ENCODE measurements at regions not wholly inside any gene's neighbourhood (a gene's known extent, or its start where the extent isn't known, plus 50 kb on each side); places are given as distances from the start of the nearest gene placed in this dataset.

DNA sequence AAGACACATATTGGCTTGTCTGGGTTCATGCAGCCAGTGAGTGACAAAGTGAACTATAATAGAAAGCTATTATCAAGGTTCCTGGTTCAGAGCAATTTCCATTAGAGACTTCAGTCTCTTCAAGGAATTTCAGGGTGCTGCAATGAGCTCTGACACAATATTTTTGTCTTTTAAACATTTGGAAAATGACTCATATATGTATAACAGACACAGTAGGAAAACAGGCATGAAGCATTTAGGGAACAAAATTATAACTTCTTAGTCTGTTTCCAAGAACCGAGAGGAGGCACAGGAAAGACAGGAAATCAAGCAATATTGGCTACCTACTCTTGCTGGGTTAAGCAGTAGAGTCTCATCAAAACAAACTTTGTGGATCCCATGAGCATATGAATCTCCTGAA, 170.4 kb downstream of the PTPRC start:
- H3K9me3 Mint-ChIP-seq, result peaks cover 7 to 23% of the 10 kb centered on the region in 2 donors
- no peak for ATAC-seq

DNA sequence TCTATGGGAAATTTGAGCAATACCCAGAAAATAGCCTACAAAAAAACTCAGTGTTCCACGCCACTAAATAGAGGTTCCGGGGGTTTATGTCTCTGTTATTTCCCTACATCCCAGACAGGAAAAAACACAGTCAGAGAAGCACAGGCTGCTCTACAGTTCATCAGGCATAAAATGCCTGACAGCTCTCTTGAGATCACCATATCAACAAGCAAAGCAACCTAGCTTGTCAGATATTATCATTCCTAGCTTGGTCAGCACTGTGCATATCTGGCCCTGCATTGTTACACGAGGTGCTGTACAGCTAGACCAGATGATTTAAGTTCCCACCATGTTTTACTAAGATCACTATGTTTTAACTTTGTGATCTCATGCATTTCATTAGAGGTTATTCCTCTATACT, 172.6 kb downstream of the PTPRC start:
- Mint-ChIP-seq H3K27ac (no peak overlapping the region), H3K36me3 (peaks cover 7 to 15% of the 10 kb centered on the region in 2 donors), H3K9me3 (peaks cover 17 to 33% of the 10 kb centered on the region in 2 donors)
- DNase-seq (ENCODE audit: low spot score in 2 of 2) (no peak), ATAC-seq (no peak)

More for the DNA sequence above, 170.4 kb downstream of the PTPRC start:
- DNase-seq (ENCODE audit: low spot score in 2 of 2), result no peak
- Mint-ChIP-seq H3K36me3 (peaks cover 0 to 8% of the 10 kb centered on the region in 2 donors), H3K27ac (no peak overlapping the region)

DNA sequence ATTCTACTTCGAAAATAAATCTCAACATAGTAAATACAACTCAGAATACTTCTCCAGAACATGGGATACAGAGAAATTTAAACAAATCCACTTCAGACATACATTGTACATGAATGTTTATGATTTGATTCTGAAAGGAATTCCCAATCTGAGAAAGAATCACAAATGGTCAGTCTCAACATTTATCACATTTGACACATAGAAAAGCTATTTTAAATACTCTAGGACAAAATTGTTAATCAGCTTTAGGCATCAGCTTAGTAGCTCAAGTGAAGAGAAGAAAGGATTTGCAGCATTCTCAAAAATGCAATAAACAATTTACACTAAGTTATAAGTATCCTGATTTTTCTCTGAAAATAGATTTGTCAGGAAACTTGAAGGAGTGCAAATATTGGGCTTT, 184.8 kb downstream of the PTPRC start:
- DNase-seq (ENCODE audit: low spot score in 2 of 2), result no peak

DNA sequence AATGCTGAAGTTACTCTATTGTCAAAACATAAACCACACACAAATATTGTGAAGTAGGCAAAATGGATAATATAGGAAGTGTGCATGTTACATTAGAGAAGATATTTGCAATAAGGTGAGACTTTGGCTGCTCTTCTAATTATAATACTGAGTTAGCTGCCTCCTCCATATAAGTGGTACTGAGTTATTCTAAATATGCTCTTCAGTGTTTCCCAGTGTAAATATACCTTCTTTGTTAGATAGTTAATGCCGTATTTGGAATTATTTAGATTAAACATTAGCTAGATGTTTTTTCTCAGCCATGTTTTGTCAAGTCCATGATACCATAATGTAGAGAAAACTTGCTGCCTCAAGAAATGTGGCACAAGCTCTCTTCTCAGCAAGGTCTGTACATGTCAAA, 186.4 kb downstream of the PTPRC start:
- H3K27ac Mint-ChIP-seq, result no peak overlapping the region
- H3K36me3 Mint-ChIP-seq, result no peaks in the 10 kb centered on the region
- DNase-seq (ENCODE audit: low spot score in 2 of 2) (no peak), ATAC-seq (no peak)
- H3K9me3 Mint-ChIP-seq, result no peaks in the 10 kb centered on the region

More for the DNA sequence above, 184.8 kb downstream of the PTPRC start:
- H3K27ac Mint-ChIP-seq, result no peak overlapping the region
- ATAC-seq, result no peak
- H3K9me3 Mint-ChIP-seq, result no peaks in the 10 kb centered on the region
- H3K36me3 Mint-ChIP-seq, result no peaks in the 10 kb centered on the region

DNA sequence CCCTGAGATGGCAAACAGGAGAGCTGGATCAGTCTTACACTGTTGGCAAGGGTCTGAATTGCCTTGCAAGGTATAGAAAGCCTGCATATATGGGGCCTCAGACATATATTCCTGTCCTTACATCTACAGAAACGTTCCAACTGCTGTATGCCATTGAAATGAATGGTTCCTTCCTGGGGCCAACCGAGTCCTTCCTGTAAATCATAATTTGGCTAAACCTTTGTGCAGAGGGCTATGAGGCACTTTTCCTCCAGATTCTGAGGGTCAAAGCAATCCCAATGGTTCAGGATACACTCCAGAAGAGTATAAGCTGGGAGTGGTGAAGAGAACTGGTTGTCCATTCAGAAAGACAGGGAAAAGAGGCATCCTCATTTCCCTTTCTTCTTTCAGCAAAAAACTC, 190.5 kb downstream of the PTPRC start:
- ATAC-seq, result no peak
- Mint-ChIP-seq H3K27ac (no peak overlapping the region), H3K36me3 (no peaks in the 10 kb centered on the region), H3K9me3 (no peaks in the 10 kb centered on the region)
- no peak for DNase-seq (ENCODE audit: low spot score in 2 of 2)

DNA sequence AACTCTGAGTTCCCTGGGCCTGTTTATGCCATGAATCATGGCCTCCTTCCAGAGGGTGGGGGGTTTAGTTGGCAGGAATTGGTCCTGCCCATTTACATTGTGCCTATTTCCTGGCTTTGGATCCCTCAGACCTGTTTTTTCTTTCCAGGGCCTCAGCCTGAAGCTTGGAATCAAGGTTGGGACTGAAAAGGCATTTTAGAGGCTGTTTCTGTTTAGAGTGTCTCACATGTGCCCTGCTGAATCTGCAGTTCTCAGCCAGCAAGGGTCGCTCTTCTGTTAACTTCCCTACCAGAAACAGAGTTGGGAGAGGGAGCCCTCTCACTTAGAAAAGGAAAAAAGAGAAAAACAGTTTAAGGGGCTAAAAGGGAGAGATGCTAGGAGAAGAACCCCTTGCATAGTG, 191.1 kb downstream of the PTPRC start:
- Mint-ChIP-seq H3K9me3 (no peaks in the 10 kb centered on the region), H3K27ac (peak overlapping the region in 1 of 2 donors; percentile 27), H3K36me3 (no peaks in the 10 kb centered on the region)
- ATAC-seq, result no peak
- no peak for DNase-seq (ENCODE audit: low spot score in 2 of 2)

DNA sequence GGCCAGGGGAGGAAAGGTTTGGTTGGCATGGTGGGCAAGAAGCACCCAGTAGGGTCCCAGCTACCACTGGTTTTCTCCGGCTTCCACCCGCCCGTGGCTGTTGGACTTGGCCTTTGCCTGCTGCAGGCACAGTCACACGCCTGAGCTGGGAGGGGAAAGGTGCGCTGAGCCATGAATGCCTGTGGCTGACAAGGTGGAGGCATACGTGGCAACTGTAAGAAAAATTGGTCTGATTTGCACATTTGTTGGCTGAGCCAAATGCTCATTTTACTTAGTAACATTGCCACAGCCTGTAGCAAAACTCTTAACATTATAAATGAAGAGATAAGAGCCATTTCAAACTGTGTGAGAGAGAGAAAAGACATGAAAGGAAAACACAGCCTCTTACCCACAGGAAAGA, 191.6 kb downstream of the PTPRC start:
- H3K27ac Mint-ChIP-seq, result peak overlapping the region; percentile 18 to 27
- H3K36me3 Mint-ChIP-seq, result no peaks in the 10 kb centered on the region
- no peaks in the 10 kb centered on the region for H3K9me3 Mint-ChIP-seq
- ATAC-seq, result peak in 1 of 2 donors; percentile 40
- DNase-seq (ENCODE audit: low spot score in 2 of 2), result no peak

DNA sequence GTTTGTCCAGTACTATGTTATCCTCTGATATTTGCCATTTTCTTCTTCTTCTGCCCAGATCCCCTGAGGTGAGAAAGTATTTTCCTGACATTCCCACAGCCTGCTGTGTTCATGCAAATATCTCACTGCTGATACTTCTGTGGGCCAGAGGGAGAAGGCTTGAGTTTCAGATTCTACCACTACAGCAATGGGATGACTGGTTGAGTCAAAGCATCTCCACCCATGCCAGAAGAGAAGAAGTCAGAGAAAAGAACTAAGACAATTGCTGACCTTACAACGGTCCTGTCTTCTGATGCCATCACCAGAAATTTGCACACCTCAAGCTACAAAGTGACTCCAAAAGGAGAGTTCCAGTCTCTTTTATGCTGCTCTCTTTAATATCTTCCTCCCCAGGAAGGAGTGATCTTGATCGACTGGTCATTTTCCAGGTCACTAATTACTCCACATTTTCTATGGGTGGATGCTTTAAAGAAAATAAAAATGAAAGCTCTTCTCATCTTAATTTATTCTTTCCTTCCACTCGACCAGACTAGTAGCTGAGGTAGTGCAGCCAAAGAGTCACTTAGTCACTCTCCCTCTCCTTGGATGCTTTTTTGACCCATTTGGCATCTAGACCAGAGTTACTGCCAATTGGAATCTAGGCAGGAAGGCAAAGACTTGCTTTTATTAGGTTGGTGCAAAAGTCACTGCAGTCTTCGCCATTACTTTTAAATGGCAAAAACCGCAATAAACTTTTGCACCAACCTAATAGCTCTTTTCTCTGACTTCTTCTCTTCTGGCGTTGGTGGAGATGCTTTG, 195.1 kb downstream of the PTPRC start:
- Mint-ChIP-seq H3K36me3 (no peaks in the 10 kb centered on the region), H3K27ac (no peak overlapping the region), H3K9me3 (no peaks in the 10 kb centered on the region)
- no peak for ATAC-seq
- no peak for DNase-seq (ENCODE audit: low spot score in 2 of 2)

DNA sequence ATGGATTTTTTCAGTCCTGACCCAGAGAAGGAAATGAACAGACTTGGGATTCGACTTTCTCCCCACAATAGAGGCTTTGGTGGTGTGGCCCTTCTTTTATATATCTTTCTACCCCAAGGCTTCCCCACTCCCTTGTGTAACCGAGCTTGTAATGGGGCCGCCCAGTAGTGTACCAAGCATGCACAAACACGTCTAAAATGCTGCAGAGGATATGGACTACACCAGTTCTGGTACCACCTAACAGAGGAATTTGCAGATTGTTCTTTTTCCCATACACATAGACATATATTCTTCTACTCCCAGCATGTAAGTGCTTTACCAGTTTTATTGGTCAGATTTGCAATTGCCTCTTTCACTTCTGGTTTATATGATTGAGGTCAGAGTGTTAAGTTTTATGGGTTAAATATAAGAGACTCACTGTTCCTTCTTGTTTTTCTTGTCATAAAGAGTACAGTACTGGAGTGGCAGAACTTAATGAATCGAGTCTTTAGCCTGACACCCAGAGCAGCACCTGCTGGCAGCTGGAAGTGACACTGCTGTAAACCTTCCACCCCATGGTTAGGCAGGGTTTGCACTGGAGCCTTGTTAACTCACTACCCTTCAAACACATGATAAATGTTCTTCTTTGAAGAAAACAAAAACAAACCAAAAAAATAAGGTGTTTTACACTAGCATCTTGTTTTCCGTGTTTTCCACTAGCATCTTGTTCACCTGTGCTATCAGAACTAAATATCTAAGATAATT, 198.6 kb downstream of the PTPRC start:
- Mint-ChIP-seq H3K27ac (no peak overlapping the region), H3K36me3 (no peaks in the 10 kb centered on the region), H3K9me3 (no peaks in the 10 kb centered on the region)
- DNase-seq (ENCODE audit: low spot score in 2 of 2) (no peak), ATAC-seq (no peak)

DNA sequence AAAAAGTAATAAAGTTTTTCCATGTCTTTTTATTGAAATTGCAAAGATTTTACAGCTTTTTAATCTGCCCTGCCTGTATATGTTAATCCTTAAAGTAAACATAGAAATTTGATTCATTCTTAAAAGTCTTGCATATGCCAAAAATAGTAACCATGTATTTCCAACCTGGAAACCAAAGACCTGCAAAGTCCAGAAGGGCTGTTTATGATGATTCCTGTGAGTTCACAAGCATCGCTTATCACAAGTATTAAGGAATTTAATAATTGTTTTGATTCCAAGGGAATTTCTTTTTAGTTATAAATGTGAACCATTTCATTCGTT, 199.1 kb downstream of the PTPRC start:
- Mint-ChIP-seq H3K27ac (no peak overlapping the region), H3K9me3 (no peaks in the 10 kb centered on the region), H3K36me3 (no peaks in the 10 kb centered on the region)
- ATAC-seq (no peak), DNase-seq (ENCODE audit: low spot score in 2 of 2) (no peak)

DNA sequence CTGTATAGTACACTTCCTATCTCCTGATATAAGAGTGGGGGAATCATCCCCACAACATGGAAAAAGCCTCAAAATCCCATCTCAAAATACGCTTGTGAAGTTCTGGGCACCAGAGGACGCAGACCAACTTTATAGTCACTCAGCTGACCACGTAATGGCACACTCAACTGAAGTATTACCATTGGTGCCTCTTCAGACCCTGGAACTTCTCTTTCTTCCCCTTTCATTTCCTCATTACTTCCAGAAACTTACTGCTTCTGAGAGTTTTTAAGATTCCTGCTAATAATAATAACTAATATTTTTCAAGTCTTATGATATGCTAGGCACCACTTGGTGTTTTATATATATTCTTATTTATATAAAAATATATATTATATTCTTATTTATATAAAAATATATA, 202.6 kb downstream of the PTPRC start:
- Mint-ChIP-seq H3K9me3 (no peaks in the 10 kb centered on the region), H3K36me3 (peaks cover 4 to 9% of the 10 kb centered on the region in 2 donors)
- DNase-seq (ENCODE audit: low spot score in 2 of 2), result no peak

DNA sequence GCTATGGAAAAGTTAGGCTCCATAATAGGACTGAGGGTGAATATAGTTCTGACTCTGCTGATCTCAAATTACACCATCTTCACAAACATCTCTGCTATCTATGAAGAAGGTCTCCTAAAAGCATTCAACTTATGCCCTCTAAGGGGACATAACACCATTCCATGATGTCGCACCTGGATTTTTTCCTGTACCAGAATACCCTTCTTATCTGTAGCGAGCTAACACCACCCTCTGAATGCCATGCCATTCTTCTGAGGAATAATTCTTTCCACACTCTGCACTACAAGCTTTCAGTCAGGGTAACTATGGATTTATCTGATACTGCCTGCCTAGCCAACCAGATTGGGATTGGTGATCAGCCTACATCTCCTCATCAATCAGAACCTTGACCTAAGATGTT, 203.8 kb downstream of the PTPRC start:
- no peak for DNase-seq (ENCODE audit: low spot score in 2 of 2)
- H3K36me3 Mint-ChIP-seq, result peaks cover 4 to 21% of the 10 kb centered on the region in 2 donors
- ATAC-seq, result no peak
- peaks cover 0 to 7% of the 10 kb centered on the region in 2 donors for H3K9me3 Mint-ChIP-seq
- no peak overlapping the region for H3K27ac Mint-ChIP-seq

More for the DNA sequence above, 202.6 kb downstream of the PTPRC start:
- ATAC-seq, result no peak
- H3K27ac Mint-ChIP-seq, result no peak overlapping the region

DNA sequence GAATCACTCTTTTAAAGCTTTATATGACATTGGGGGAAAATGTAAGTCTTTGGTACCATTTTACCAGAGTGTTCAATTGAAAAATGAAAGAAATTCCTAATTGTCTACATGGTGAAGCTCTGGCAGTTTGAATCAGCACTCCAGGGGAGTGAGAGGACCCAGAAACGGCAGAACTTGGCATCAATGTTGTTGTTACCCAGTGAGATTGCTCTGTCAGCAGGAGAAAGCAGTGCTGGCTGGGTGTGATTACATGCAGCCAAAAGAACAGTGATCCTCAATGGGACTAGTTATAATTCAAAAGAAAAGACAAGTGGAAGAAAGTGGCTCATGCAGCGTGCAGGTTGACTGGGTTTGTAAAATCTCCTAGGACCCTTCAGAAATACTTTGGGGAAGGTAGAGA, 206.4 kb downstream of the PTPRC start:
- Mint-ChIP-seq H3K9me3 (peaks cover 0 to 7% of the 10 kb centered on the region in 2 donors), H3K27ac (no peak overlapping the region), H3K36me3 (peaks cover 4 to 22% of the 10 kb centered on the region in 2 donors)
- ATAC-seq (no peak), DNase-seq (ENCODE audit: low spot score in 2 of 2) (no peak)

DNA sequence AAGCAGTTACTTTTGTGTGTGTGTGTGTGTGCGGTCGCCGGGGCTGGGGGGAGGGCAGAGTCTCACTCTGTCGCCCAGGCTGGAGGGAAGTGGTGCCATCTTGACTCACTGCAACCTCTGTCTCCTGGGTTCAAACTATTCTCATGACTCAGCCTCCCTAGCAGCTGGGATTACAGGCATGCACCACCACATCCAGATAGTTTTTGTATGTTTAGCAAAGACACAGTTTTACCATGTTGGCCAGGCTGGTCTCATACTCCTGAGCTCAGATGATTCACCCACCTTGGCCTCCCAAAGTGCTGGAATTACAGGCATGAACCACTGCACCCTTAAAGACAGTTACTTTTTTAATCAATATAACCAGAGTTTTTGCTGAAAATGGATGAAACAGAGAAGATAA, 207.0 kb downstream of the PTPRC start:
- ATAC-seq (no peak), DNase-seq (ENCODE audit: low spot score in 2 of 2) (no peak)
- Mint-ChIP-seq H3K9me3 (peaks cover 0 to 7% of the 10 kb centered on the region in 2 donors), H3K36me3 (peaks cover 4 to 22% of the 10 kb centered on the region in 2 donors), H3K27ac (peak overlapping the region in 1 of 2 donors; percentile 34)

DNA sequence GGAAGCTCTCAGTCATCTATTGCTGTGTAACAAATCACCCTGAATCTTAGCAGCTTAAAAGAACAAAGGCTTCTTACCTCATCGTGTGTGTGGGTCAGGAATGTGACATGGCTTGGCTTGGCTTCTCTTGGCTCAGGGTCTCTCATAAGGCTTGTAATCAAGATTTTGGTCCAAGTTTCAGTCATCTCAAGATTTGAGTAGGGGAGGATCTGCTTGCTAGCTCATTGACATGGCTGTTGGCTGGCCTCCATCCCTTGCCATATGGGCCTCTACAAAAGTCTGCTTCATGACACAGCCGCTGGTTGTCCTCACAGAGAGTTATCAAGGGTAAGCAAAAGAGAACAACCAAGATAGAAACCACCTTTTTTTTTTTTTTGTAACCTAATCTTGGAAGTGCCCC, 207.7 kb downstream of the PTPRC start:
- Mint-ChIP-seq H3K27ac (no peak overlapping the region), H3K36me3 (peaks cover 4 to 22% of the 10 kb centered on the region in 2 donors), H3K9me3 (peaks cover 0 to 7% of the 10 kb centered on the region in 2 donors)
- ATAC-seq (no peak), DNase-seq (ENCODE audit: low spot score in 2 of 2) (no peak)

DNA sequence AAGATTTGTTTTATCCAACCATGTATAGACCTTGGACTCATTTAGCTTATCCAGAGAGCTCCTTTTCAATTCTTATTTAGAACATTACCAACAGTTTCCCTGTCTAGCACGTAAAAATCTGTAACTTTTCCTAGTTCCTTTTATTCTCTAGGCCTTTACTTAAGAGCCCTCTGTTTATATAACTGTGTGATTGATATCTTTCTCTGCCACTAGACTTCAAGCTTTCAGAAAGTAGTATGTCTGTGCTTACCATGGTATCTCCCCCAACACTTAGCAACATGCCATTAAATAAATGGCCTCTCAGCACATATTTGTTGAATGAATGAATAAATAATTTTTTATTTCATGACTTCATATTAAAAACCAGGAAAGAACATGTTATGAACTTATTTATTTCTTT, 209.4 kb downstream of the PTPRC start:
- Mint-ChIP-seq H3K9me3 (peaks cover 0 to 7% of the 10 kb centered on the region in 2 donors), H3K27ac (no peak overlapping the region), H3K36me3 (peaks cover 4 to 22% of the 10 kb centered on the region in 2 donors)
- DNase-seq (ENCODE audit: low spot score in 2 of 2) (no peak), ATAC-seq (no peak)

DNA sequence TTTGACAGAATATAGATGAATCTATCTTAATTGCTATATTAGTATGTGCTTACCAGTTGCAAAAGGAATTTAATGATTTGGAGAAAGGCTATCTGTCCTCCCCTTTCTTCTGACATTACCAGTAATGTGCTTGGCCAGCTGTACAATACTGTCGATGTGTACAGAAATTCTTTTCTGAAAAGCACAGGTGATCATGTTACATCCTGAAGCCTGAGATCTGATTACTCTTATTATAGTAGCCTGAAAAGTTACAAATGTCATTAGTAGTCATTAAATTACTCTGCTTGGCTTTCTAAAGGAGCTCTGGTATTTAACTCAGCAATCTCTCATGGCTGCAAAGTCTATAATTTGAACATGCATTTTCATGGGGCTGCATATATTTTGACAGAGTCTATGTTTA, 209.8 kb downstream of the PTPRC start:
- H3K27ac Mint-ChIP-seq, result no peak overlapping the region
- DNase-seq (ENCODE audit: low spot score in 2 of 2), result no peak

DNA sequence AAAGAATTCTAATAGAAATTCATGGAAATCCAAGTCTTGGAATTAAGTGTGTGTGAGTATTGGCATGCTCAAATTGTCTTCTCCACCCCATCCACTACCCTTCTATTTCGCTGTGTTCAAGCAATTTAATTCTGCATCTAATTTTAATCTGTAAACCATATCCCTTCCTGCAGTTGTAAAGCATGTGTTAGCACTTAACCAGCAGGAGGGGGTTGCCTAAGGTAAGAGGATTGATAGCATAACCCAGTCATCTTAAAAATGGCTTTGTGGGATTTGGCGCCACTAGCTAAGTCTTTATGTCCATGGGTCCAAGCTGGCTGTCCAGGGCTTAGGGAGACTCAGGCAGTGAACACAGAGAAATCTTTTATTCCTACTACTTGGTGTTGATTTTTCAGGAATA, 210.3 kb downstream of the PTPRC start:
- Mint-ChIP-seq H3K9me3 (peaks cover 0 to 7% of the 10 kb centered on the region in 2 donors), H3K27ac (no peak overlapping the region), H3K36me3 (peaks cover 4 to 22% of the 10 kb centered on the region in 2 donors)
- no peak for DNase-seq (ENCODE audit: low spot score in 2 of 2)
- no peak for ATAC-seq

More for the DNA sequence above, 209.8 kb downstream of the PTPRC start:
- H3K36me3 Mint-ChIP-seq, result peaks cover 4 to 22% of the 10 kb centered on the region in 2 donors
- ATAC-seq, result no peak
- H3K9me3 Mint-ChIP-seq, result peaks cover 0 to 7% of the 10 kb centered on the region in 2 donors

Data from activated naive CD4-positive, alpha-beta T cell treated with anti-CD3 and anti-CD28 coated beads, Interleukin-2, amount 50 U/mL, for 72 hours (primary cell).